ENCODE measurements at regions not wholly inside any gene's neighbourhood (a gene's known extent, or its start where the extent isn't known, plus 50 kb on each side); places are given as distances from the start of the nearest gene placed in this dataset.
"Not testable (repeated sequence)": the region's sequence is repeated elsewhere in the genome, so short reads cannot be mapped to it uniquely, and the experiment has no call there.

DNA sequence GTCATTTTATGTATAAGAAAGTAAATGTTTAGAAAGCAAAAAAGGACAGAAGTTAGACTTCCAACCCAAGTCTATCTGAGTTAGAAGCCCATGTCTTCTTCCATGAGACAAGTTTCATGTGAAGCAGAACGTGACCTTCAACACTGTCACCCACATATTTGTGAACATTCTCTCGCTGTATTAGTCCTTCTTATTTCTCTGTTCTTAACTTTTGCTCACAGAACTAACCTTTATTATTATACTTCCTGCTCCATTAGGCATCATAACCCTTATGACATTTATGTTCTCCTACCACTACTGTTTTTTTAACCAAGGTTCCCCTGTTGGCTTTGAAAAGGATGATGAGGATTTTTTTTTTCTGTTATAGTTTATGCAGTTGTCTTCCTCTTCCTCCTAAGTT is 238.8 kb downstream of the ZNF608 start:
- Mint-ChIP-seq H3K4me3 (no peak overlapping the region), H3K4me1 (peaks cover 30% of the 10 kb centered on the region), H3K27me3 (ENCODE audit: low read depth) (no peaks in the 10 kb centered on the region), H3K36me3 (no peaks in the 10 kb centered on the region), H3K9me3 (no peaks in the 10 kb centered on the region), H3K27ac (no peak overlapping the region)
- DNase-seq (ENCODE audit: low spot score in 2 of 2, unreplicated experiment in 2 of 2), result no peak
- TF ChIP-seq, protein P1, sequence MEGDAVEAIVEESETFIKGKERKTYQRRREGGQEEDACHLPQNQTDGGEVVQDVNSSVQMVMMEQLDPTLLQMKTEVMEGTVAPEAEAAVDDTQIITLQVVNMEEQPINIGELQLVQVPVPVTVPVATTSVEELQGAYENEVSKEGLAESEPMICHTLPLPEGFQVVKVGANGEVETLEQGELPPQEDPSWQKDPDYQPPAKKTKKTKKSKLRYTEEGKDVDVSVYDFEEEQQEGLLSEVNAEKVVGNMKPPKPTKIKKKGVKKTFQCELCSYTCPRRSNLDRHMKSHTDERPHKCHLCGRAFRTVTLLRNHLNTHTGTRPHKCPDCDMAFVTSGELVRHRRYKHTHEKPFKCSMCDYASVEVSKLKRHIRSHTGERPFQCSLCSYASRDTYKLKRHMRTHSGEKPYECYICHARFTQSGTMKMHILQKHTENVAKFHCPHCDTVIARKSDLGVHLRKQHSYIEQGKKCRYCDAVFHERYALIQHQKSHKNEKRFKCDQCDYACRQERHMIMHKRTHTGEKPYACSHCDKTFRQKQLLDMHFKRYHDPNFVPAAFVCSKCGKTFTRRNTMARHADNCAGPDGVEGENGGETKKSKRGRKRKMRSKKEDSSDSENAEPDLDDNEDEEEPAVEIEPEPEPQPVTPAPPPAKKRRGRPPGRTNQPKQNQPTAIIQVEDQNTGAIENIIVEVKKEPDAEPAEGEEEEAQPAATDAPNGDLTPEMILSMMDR (IDR thresholded peaks at IDR 0.05; ENCODE audit: unreplicated experiment), result no peak

DNA sequence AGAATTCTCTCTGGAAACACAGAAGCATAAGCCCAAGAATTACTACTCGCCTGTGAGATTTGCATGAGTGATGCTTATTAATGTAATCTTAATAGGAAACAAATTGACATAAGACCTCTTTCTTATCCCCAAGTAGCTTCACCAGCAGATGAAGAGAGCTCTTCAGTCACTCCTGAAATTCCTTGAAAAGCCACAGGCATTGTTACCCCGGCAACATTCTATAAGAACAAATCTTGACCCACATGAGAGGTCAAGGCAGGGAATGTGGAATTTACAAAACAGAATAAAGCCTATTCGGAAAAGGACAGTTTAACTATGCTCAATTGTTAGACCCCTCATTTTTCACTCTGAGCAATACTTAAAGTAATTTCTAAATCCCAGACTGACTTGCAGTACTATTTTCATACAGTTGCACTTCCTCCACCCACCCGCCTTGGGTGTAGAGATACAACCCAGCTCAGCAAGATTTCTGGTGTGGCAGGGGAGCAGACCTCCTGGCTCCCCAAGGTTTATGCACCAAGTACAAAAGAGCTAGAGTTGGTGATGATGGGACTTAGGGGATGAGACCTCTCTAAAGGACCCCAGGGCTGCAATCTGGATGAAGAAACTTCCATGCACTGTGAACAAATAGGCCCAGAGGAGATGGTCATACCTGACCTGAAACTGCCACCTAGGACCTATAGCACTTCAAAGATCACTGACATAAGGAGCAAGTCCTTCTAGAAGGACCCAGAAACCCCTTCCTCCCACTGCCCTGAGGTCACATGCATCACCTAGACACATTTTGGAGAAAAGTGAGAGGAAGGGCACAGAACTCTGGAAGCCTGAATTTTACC is 242.1 kb downstream of the ZNF608 start:
- H3K36me3 Mint-ChIP-seq, result no peaks in the 10 kb centered on the region
- H3K4me1 Mint-ChIP-seq, result peaks cover 30% of the 10 kb centered on the region
- no peak for DNase-seq (ENCODE audit: low spot score in 2 of 2, unreplicated experiment in 2 of 2)
- no peaks in the 10 kb centered on the region for H3K27me3 Mint-ChIP-seq (ENCODE audit: low read depth)
- TF ChIP-seq, protein P1 (IDR thresholded peaks at IDR 0.05; ENCODE audit: unreplicated experiment), result no peak
- no peak overlapping the region for H3K27ac Mint-ChIP-seq
- no peaks in the 10 kb centered on the region for H3K9me3 Mint-ChIP-seq
- no peak overlapping the region for H3K4me3 Mint-ChIP-seq

DNA sequence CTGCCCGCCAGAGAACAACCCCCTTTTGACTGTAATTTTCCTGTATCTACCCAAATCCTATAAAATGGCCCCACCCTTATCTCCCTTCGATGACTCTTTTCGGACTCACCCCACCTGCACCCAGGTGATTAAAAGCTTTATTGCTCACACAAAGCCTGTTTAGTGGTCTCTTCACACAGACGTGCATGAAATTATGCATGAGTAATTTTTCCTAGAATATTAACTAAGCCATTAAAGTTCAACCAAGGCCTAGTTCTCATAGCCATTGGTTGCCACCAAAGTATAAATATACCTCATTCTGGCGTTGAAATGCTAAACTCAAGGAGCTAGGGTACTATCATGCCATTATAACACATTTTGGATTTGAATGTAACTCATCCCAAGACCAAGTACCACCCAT is 243.9 kb downstream of the ZNF608 start:
- TF ChIP-seq, protein P1 (IDR thresholded peaks at IDR 0.05; ENCODE audit: unreplicated experiment), result no peak
- H3K4me3 Mint-ChIP-seq, result no peak overlapping the region
- no peak for DNase-seq (ENCODE audit: low spot score in 2 of 2, unreplicated experiment in 2 of 2)
- H3K27ac Mint-ChIP-seq, result no peak overlapping the region
- no peaks in the 10 kb centered on the region for H3K9me3 Mint-ChIP-seq
- no peaks in the 10 kb centered on the region for H3K36me3 Mint-ChIP-seq
- H3K27me3 Mint-ChIP-seq (ENCODE audit: low read depth), result no peaks in the 10 kb centered on the region
- peaks cover 30% of the 10 kb centered on the region for H3K4me1 Mint-ChIP-seq

DNA sequence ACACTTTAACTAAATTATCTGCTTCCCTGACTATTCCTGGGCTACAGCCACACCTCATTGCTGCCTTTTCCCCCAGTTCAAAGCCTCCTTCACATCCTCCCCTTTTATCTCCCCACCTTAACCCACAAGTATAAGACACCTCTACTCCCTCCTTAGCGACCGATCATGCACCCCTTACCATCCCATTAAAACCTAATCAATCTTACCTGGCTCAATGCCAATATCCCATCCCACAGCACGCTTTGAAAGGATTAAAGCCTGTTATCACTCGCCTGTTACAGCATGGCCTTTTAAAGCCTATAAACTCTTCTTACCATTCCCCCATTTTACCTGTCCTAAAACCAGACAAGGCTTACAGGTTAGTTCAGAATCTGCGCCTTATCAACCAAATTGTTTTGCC is 246.6 kb downstream of the ZNF608 start:
- H3K4me3 Mint-ChIP-seq; H3K27me3 Mint-ChIP-seq (ENCODE audit: low read depth); H3K27ac Mint-ChIP-seq; H3K36me3 Mint-ChIP-seq; DNase-seq (ENCODE audit: low spot score in 2 of 2, unreplicated experiment in 2 of 2); H3K9me3 Mint-ChIP-seq: not testable (repeated sequence)
- peaks cover 25% of the 10 kb centered on the region for H3K4me1 Mint-ChIP-seq

DNA sequence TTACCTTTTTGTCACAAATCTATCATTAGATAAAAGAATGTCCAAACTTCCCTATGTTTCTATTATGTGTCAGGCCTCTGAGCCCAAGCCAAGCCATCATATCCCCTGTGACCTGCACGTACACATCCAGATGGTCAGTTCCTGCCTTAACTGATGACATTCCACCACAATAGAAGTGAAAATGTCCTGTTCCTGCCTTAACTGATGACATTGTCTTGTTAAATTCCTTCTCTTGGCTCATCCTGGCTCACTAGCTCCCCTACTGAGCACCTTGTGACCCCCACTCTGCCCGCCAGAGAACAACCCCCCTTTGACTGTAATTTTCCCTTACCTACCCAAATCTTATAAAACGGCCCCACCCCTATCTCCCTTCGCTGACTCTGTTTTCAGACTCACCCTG is 249.5 kb downstream of the ZNF608 start:
- not testable (repeated sequence) for H3K27ac Mint-ChIP-seq; H3K4me3 Mint-ChIP-seq; DNase-seq (ENCODE audit: low spot score in 2 of 2, unreplicated experiment in 2 of 2); H3K36me3 Mint-ChIP-seq; H3K27me3 Mint-ChIP-seq (ENCODE audit: low read depth); H3K9me3 Mint-ChIP-seq
- peaks cover 33% of the 10 kb centered on the region for H3K4me1 Mint-ChIP-seq

DNA sequence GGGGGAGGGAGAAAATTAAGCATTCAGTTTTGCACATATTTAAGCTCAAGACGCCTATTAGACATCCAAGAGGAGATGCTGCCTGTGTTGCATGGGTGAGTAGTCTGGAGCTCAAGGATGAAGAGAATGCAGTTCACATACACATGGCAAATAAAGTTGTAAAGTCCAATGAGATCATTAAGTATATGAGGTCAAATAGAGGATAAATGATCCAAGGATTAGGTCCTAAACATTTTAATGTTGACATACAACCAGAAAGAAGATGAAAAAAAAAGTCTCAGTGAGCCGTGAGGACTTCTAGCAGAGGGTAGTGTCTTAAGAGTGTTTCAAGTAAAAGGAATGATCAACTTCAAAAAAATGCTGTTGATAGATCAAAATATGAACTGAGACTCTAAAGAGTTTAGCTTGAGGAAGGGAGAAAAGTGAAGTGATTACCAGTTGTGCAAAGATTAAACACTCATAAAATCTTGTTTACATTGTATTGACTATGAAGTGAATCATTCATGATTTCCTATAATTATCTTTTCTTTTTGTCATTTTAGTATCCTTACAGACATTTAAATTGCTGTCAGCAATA is 251.8 kb downstream of the ZNF608 start:
- H3K36me3 Mint-ChIP-seq, result peaks cover 13% of the 10 kb centered on the region
- TF ChIP-seq, protein P1 (IDR thresholded peaks at IDR 0.05; ENCODE audit: unreplicated experiment), result no peak
- DNase-seq (ENCODE audit: low spot score in 2 of 2, unreplicated experiment in 2 of 2), result no peak
- no peak overlapping the region for H3K27ac Mint-ChIP-seq
- H3K4me3 Mint-ChIP-seq, result no peak overlapping the region
- no peaks in the 10 kb centered on the region for H3K27me3 Mint-ChIP-seq (ENCODE audit: low read depth)
- peaks cover 18% of the 10 kb centered on the region for H3K9me3 Mint-ChIP-seq
- peaks cover 18% of the 10 kb centered on the region for H3K4me1 Mint-ChIP-seq
